NT2/D1 (cell line): ENCODE measurements at regions not wholly inside any gene's neighbourhood (a gene's known extent, or its start where the extent isn't known, plus 50 kb on each side); places are given as distances from the start of the nearest gene placed in this dataset.

Experiments
- SUZ12 ChIP-seq: IDR thresholded peaks from 2 replicates; pipeline ENCODE4 v1.6.1; 2011; ENCODE audit not compliant: insufficient read length, insufficient read depth; ENCODE audit errors: extremely low read depth
- YY1 ChIP-seq: IDR thresholded peaks from 2 replicates; pipeline ENCODE4 v1.6.1; 2011; ENCODE audit not compliant: insufficient read length, insufficient read depth

- no peak for TF ChIP-seq YY1
- no peak for TF ChIP-seq SUZ12
Observed at GRCh38 chr21:17458279-17458678, 54.6 kb upstream of the CXADR start.
